ENCODE measurements at regions not wholly inside any gene's neighbourhood (a gene's known extent, or its start where the extent isn't known, plus 50 kb on each side); places are given as distances from the start of the nearest gene placed in this dataset.

- DNase-seq (no peak), ATAC-seq (no peak)
- H3K9me3 ChIP-seq (ENCODE audit: control insufficient read depth, low read length, poor library complexity, severe bottlenecking): no peaks in the 10 kb centered on the region
- Mint-ChIP-seq H3K27ac (no peak overlapping the region), H3K36me3 (ENCODE audit: low read depth) (no peaks in the 10 kb centered on the region), H3K4me1 (peaks cover 3% of the 10 kb centered on the region), H3K4me3 (no peak overlapping the region), H3K27me3 (peaks cover 6% of the 10 kb centered on the region)
Observed at GRCh38 chr9:89797937-89798455, 193.2 kb downstream of the GADD45G start.

DNA sequence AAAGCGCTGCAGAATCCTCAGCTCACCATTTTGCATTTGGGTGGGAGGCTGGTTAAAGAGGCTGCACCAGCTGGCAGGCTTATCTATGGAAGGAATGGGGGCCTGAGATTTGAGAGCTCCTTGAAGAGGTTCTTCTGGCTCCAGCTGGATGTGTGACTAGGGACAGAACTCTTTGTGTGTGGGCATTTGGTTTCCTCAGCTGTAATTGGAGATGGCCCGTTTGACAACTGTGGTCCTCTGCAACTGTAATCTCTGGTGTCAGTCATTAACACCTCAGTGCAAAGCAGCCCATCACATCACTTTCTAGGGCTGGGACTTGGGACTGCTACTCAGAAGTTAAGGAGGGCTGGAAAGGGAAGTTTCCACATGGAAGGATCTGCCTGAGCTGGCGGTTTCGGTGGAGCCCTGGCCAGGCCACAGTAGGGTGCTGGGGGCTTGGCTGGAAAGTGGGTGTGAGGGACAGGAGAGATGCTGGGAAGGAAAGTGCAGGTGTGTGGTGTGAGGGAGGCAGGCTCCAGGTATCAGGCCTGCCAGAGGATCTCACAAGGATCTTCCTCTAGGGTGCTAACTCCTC, 193.8 kb downstream of the GADD45G start:
- no peak for ATAC-seq
- Mint-ChIP-seq H3K4me1 (peaks cover 3% of the 10 kb centered on the region), H3K4me3 (no peak overlapping the region), H3K27me3 (peaks cover 11% of the 10 kb centered on the region), H3K36me3 (ENCODE audit: low read depth) (no peaks in the 10 kb centered on the region), H3K27ac (peak overlapping the region; percentile 24)
- H3K9me3 ChIP-seq (ENCODE audit: control insufficient read depth, low read length, poor library complexity, severe bottlenecking): no peaks in the 10 kb centered on the region
- no peak for DNase-seq

DNA sequence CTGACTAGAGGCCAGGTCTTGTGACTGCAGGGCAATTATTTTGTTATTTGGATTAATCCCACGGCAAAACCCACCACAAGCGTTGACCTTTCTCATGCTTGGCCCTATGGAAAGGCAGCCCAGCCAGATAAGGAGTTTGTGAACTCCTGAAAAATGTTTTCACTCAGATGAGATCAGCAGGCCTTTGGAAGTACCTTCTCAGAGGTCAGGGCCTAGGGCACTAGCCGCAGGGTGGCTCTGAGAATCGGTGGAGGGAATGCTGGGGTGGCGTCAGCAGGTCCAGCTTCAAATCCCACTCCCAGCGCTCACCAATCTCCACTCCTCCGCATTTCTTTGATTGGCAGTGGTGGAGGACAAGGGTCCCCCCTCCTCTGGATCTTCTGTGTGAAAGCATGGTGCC, 194.4 kb downstream of the GADD45G start:
- no peak for ATAC-seq
- peaks cover 17% of the 10 kb centered on the region for H3K27me3 Mint-ChIP-seq
- peaks cover 3% of the 10 kb centered on the region for H3K4me1 Mint-ChIP-seq
- no peaks in the 10 kb centered on the region for H3K9me3 ChIP-seq (ENCODE audit: control insufficient read depth, low read length, poor library complexity, severe bottlenecking)
- no peak overlapping the region for H3K4me3 Mint-ChIP-seq
- peak overlapping the region; percentile 24 for H3K27ac Mint-ChIP-seq
- H3K36me3 Mint-ChIP-seq (ENCODE audit: low read depth): no peaks in the 10 kb centered on the region
- DNase-seq: no peak

GRCh38 chr9:89799766-89800165, 195.0 kb downstream of the GADD45G start:
- no peaks in the 10 kb centered on the region for H3K36me3 Mint-ChIP-seq (ENCODE audit: low read depth)
- no peak overlapping the region for H3K4me3 Mint-ChIP-seq
- no peaks in the 10 kb centered on the region for H3K9me3 ChIP-seq (ENCODE audit: control insufficient read depth, low read length, poor library complexity, severe bottlenecking)
- DNase-seq: no peak
- no peak overlapping the region for H3K27ac Mint-ChIP-seq
- ATAC-seq: no peak
- H3K4me1 Mint-ChIP-seq: peaks cover 3% of the 10 kb centered on the region
- H3K27me3 Mint-ChIP-seq: peaks cover 21% of the 10 kb centered on the region

DNA sequence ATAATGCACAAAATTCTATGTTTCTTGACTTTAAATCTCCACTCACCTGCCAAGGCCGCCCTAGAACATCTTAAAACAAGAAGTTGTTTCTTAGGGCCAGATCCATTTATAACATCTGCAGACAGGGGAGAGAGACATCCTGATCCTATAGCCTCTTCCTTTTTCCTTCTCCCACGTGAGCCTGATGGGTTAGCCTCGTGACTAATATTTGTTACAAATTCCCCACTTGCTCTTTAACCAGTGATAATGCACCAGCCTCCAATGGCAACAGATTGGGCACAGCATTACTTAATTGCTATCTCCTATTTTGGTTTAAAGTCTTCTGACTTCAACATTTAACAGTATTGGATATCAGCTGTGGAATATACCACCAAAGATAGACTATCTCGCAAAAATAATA, 196.5 kb downstream of the GADD45G start:
- Mint-ChIP-seq H3K27me3 (peaks cover 21% of the 10 kb centered on the region), H3K4me1 (peaks cover 5% of the 10 kb centered on the region), H3K27ac (no peak overlapping the region), H3K4me3 (no peak overlapping the region), H3K36me3 (ENCODE audit: low read depth) (no peaks in the 10 kb centered on the region)
- ATAC-seq (no peak), DNase-seq (no peak)
- no peaks in the 10 kb centered on the region for H3K9me3 ChIP-seq (ENCODE audit: control insufficient read depth, low read length, poor library complexity, severe bottlenecking)

- no peak overlapping the region for H3K27ac Mint-ChIP-seq
- H3K4me1 Mint-ChIP-seq: peaks cover 4% of the 10 kb centered on the region
- peaks cover 2% of the 10 kb centered on the region for H3K36me3 Mint-ChIP-seq (ENCODE audit: low read depth)
- H3K27me3 Mint-ChIP-seq: peaks cover 24% of the 10 kb centered on the region
- ATAC-seq (no peak), DNase-seq (no peak)
- no peak overlapping the region for H3K4me3 Mint-ChIP-seq
- no peaks in the 10 kb centered on the region for H3K9me3 ChIP-seq (ENCODE audit: control insufficient read depth, low read length, poor library complexity, severe bottlenecking)
Observed at GRCh38 chr9:89801742-89802670, 197.2 kb downstream of the GADD45G start.

DNA sequence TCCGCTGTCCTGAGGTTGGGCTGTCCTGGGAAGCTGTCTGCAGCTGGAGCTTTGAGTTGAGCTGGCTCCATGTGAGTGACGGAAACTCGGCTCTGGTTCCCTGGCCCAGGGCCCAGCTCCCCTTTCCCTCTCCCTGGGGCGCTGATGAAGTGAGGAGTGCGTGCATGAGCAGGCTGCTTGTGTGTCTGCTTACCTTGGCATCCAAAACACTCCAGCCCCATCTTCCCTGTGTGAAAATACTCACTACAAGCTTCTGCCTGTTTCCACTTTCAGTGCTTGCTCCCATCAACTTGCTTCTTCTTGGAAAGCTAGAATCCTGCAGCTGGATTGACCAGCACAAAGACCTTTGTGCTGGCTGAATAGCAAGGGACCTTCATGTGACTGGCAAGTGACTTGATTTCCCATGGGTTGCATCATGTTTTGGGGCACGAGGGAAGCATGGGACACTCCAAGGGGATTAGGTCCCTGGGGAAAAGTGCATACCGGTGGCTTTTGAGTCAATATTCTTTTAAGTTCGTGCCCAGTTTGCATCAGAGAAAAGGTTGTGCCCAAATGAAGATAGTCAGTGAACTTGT, 198.1 kb downstream of the GADD45G start:
- no peak for ATAC-seq
- peaks cover 26% of the 10 kb centered on the region for H3K27me3 Mint-ChIP-seq

GRCh38 chr9:89803403-89803802, 198.6 kb downstream of the GADD45G start:
- no peak overlapping the region for H3K27ac Mint-ChIP-seq
- peaks cover 2% of the 10 kb centered on the region for H3K36me3 Mint-ChIP-seq (ENCODE audit: low read depth)

More for the DNA sequence above, 198.1 kb downstream of the GADD45G start:
- no peaks in the 10 kb centered on the region for H3K9me3 ChIP-seq (ENCODE audit: control insufficient read depth, low read length, poor library complexity, severe bottlenecking)
- DNase-seq: no peak
- H3K4me3 Mint-ChIP-seq: no peak overlapping the region
- no peak overlapping the region for H3K27ac Mint-ChIP-seq
- peaks cover 2% of the 10 kb centered on the region for H3K36me3 Mint-ChIP-seq (ENCODE audit: low read depth)
- H3K4me1 Mint-ChIP-seq: peaks cover 4% of the 10 kb centered on the region

DNA sequence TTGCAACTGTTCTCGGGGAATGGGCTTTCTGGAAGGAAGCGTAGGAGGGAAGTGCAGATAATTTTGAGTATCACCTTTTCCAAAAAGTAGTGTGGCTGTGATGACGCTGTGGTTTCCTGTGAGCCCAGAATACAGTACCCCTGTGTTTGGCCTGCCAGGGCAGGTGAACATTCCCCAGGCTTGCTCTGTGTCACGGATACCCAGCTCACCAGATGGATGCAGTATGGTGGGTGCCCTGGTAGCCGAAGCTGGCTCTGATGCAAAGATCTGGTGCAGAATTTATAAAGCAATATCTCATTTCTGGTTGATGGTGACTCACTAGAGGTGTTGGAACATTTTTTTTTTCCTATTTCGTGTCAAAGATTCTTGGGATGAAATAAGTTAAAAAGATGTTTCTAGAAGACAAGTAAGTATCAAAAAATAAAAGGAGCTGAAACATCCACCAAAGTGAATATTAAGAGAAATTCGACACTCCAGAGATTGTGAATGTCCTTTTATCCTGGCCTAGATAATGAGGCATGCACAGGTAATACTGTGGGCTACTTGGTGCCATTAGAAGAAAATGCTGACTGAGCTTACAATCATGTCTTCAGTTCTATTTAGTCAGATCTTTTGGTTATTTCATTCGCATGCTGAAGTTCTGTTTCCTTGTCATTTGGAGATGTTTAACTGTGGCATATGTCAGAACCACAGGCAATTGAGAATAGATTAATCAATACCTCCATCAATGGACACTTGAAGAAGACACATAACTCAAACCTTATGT, 200.1 kb downstream of the GADD45G start:
- DNase-seq (no peak), ATAC-seq (no peak)
- Mint-ChIP-seq H3K27ac (no peak overlapping the region), H3K4me3 (no peak overlapping the region), H3K4me1 (peaks cover 4% of the 10 kb centered on the region), H3K27me3 (peaks cover 26% of the 10 kb centered on the region), H3K36me3 (ENCODE audit: low read depth) (peaks cover 2% of the 10 kb centered on the region)
- no peaks in the 10 kb centered on the region for H3K9me3 ChIP-seq (ENCODE audit: control insufficient read depth, low read length, poor library complexity, severe bottlenecking)

More at GRCh38 chr9:89803403-89803802, 198.6 kb downstream of the GADD45G start:
- peaks cover 26% of the 10 kb centered on the region for H3K27me3 Mint-ChIP-seq
- H3K4me3 Mint-ChIP-seq: no peak overlapping the region
- no peak for DNase-seq
- H3K9me3 ChIP-seq (ENCODE audit: control insufficient read depth, low read length, poor library complexity, severe bottlenecking): no peaks in the 10 kb centered on the region
- ATAC-seq: no peak
- peaks cover 4% of the 10 kb centered on the region for H3K4me1 Mint-ChIP-seq

DNA sequence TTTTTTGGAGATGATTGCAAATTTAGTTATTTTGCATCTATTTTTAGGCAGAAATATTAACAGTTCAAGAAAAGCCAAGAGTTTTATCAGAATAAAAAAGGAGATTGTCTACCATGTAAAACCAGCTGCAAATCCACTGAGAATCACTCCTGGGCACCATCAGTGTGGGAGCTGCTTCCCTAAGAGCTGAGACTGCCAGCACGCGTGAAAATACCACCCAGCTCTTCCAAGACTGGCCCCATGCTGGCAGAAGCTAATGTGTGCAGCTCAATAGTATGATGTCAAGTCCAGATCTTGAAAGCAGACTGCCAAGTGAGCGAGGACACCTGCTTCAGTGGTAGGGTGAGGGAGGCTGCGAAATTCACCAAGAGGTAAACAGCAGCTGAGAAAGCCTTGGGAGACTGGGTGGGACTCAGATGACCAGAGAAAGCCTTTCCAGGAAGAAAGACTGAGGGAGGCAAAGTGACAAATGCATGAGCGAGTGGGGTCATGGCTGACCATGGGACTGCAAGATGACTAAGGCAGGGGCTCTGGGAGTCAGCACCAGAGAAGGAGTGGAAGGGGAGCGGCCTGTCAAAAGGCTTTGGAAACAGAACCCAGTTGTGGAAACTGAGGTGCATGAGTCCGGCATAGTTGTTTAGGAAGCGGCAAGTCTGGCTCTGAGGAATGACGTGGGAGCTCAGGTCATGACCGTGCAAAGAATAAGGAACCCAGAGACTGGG, 200.9 kb downstream of the GADD45G start:
- Mint-ChIP-seq H3K4me1 (peaks cover 4% of the 10 kb centered on the region), H3K27ac (no peak overlapping the region), H3K36me3 (ENCODE audit: low read depth) (peaks cover 2% of the 10 kb centered on the region), H3K4me3 (no peak overlapping the region), H3K27me3 (peaks cover 26% of the 10 kb centered on the region)
- no peaks in the 10 kb centered on the region for H3K9me3 ChIP-seq (ENCODE audit: control insufficient read depth, low read length, poor library complexity, severe bottlenecking)
- no peak for DNase-seq
- no peak for ATAC-seq

- Mint-ChIP-seq H3K27ac (no peak overlapping the region), H3K4me1 (peaks cover 6% of the 10 kb centered on the region)
Observed at GRCh38 chr9:89806371-89807100, 201.7 kb downstream of the GADD45G start.

DNA sequence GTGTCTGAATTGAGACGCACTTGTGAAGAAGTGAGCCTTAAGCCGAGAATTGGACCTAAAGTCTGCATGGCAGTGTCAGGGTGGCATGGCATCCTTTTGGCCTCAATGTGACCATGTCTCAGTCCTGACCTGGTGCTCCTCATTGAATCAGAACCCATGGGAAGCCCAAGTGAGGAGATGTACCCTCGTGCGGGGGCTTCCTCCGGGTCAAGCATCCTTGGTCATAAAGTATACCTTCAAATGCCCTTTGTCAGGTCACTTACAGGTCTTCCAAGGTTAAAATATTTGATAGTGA, 202.2 kb downstream of the GADD45G start:
- DNase-seq (no peak), ATAC-seq (no peak)
- no peaks in the 10 kb centered on the region for H3K9me3 ChIP-seq (ENCODE audit: control insufficient read depth, low read length, poor library complexity, severe bottlenecking)
- Mint-ChIP-seq H3K4me3 (no peak overlapping the region), H3K36me3 (ENCODE audit: low read depth) (peaks cover 2% of the 10 kb centered on the region), H3K27me3 (peaks cover 26% of the 10 kb centered on the region), H3K4me1 (peaks cover 6% of the 10 kb centered on the region), H3K27ac (no peak overlapping the region)

More at GRCh38 chr9:89806371-89807100, 201.7 kb downstream of the GADD45G start:
- no peak for DNase-seq
- no peak for ATAC-seq
- no peak overlapping the region for H3K4me3 Mint-ChIP-seq
- no peaks in the 10 kb centered on the region for H3K9me3 ChIP-seq (ENCODE audit: control insufficient read depth, low read length, poor library complexity, severe bottlenecking)
- peaks cover 27% of the 10 kb centered on the region for H3K27me3 Mint-ChIP-seq
- peaks cover 2% of the 10 kb centered on the region for H3K36me3 Mint-ChIP-seq (ENCODE audit: low read depth)
